ENCODE measurements at regions not wholly inside any gene's neighbourhood (a gene's known extent, or its start where the extent isn't known, plus 50 kb on each side); places are given as distances from the start of the nearest gene placed in this dataset.
"Not testable (repeated sequence)": the region's sequence is repeated elsewhere in the genome, so short reads cannot be mapped to it uniquely, and the experiment has no call there.

DNA sequence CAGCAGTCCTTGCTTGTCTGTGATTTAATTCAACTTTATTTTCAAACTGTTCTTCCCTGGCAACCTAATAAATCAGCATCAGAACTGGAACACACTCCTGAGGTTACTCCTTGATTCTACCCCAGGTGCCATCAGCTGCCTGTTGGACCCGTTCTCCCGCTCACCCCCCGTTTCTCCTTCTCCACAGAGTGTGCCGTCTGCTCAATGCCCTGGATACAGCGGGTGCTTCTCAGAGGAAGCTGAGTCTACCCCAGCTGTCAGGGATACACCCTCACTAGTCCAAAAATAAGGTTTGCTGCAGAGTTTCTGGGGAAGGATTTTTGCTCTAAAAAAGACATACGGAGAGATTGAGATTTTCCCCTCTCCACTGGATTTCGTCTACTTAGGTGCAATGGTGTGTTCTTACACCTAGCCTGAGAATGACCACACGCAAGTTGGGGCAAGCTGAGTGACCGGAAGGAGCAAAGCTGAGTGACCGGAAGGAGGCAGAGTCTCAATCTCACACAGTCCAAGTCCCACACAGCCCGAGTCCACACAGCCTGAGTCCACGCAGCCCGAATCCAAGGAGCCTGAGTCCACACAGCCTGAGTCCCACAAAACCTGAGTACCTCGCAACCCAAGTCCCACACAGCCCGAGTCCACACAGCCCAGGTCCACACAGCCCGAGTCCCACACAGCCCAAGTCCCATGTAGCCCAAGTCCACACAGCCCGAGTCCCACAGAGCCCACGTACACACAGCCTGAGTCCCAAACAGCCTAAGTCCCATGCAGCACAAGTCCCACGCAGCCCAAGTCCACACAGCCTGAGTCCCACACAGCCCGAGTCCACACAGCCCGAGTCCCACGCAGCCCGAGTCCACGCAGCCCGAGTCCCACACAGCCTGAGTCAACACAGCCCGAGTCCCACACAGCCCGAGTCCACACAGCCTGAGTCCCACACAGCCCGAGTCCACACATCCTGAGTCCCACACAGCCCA lies 58.6 kb upstream of the DACT2 start:
- H3K27me3 Mint-ChIP-seq (ENCODE audit: low read depth): peaks cover 4% of the 10 kb centered on the region; the same call in 1 of the 2 replicates
- no peak for ATAC-seq
- TF ChIP-seq ATF6 (CRISPR knock-in tag; IDR thresholded peaks at IDR 0.05) (no peak), GABPB1 (CRISPR knock-in tag; IDR thresholded peaks at IDR 0.05) (no peak), GRHL2 (CRISPR knock-in tag; IDR thresholded peaks at IDR 0.05; ENCODE audit: insufficient replicate concordance, severe bottlenecking) (no peak), TP53 (CRISPR knock-in tag; IDR thresholded peaks at IDR 0.05) (no peak)
- TF ChIP-seq, protein P1, sequence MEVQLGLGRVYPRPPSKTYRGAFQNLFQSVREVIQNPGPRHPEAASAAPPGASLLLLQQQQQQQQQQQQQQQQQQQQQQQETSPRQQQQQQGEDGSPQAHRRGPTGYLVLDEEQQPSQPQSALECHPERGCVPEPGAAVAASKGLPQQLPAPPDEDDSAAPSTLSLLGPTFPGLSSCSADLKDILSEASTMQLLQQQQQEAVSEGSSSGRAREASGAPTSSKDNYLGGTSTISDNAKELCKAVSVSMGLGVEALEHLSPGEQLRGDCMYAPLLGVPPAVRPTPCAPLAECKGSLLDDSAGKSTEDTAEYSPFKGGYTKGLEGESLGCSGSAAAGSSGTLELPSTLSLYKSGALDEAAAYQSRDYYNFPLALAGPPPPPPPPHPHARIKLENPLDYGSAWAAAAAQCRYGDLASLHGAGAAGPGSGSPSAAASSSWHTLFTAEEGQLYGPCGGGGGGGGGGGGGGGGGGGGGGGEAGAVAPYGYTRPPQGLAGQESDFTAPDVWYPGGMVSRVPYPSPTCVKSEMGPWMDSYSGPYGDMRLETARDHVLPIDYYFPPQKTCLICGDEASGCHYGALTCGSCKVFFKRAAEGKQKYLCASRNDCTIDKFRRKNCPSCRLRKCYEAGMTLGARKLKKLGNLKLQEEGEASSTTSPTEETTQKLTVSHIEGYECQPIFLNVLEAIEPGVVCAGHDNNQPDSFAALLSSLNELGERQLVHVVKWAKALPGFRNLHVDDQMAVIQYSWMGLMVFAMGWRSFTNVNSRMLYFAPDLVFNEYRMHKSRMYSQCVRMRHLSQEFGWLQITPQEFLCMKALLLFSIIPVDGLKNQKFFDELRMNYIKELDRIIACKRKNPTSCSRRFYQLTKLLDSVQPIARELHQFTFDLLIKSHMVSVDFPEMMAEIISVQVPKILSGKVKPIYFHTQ (CRISPR knock-in tag; IDR thresholded peaks at IDR 0.05): no peak
- TF ChIP-seq, protein P2, sequence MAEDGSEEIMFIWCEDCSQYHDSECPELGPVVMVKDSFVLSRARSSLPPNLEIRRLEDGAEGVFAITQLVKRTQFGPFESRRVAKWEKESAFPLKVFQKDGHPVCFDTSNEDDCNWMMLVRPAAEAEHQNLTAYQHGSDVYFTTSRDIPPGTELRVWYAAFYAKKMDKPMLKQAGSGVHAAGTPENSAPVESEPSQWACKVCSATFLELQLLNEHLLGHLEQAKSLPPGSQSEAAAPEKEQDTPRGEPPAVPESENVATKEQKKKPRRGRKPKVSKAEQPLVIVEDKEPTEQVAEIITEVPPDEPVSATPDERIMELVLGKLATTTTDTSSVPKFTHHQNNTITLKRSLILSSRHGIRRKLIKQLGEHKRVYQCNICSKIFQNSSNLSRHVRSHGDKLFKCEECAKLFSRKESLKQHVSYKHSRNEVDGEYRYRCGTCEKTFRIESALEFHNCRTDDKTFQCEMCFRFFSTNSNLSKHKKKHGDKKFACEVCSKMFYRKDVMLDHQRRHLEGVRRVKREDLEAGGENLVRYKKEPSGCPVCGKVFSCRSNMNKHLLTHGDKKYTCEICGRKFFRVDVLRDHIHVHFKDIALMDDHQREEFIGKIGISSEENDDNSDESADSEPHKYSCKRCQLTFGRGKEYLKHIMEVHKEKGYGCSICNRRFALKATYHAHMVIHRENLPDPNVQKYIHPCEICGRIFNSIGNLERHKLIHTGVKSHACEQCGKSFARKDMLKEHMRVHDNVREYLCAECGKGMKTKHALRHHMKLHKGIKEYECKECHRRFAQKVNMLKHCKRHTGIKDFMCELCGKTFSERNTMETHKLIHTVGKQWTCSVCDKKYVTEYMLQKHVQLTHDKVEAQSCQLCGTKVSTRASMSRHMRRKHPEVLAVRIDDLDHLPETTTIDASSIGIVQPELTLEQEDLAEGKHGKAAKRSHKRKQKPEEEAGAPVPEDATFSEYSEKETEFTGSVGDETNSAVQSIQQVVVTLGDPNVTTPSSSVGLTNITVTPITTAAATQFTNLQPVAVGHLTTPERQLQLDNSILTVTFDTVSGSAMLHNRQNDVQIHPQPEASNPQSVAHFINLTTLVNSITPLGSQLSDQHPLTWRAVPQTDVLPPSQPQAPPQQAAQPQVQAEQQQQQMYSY (CRISPR knock-in tag; IDR thresholded peaks at IDR 0.05): no peak
- peaks cover 16% of the 10 kb centered on the region for H3K36me3 Mint-ChIP-seq
- peaks cover under 1% of the 10 kb centered on the region for H3K4me1 Mint-ChIP-seq
- ChIA-PET POLR2A (no interaction called here), CTCF (no interaction called here)
- no peak overlapping the region for H3K4me3 Mint-ChIP-seq
- peaks cover 18% of the 10 kb centered on the region for H3K9me3 Mint-ChIP-seq
- no peak for DNase-seq (ENCODE audit: low spot score)
- H3K27ac Mint-ChIP-seq: no peak overlapping the region

GRCh38 chr6:168379579-168379978 lies 60.0 kb upstream of the DACT2 start:
- H3K4me1 Mint-ChIP-seq; ATAC-seq; H3K27ac Mint-ChIP-seq; CTCF ChIA-PET; H3K4me3 Mint-ChIP-seq; DNase-seq (ENCODE audit: low spot score); H3K27me3 Mint-ChIP-seq (ENCODE audit: low read depth); POLR2A ChIA-PET: not testable (repeated sequence)
- peaks cover 16% of the 10 kb centered on the region for H3K36me3 Mint-ChIP-seq
- H3K9me3 Mint-ChIP-seq: peaks cover 27% of the 10 kb centered on the region

DNA sequence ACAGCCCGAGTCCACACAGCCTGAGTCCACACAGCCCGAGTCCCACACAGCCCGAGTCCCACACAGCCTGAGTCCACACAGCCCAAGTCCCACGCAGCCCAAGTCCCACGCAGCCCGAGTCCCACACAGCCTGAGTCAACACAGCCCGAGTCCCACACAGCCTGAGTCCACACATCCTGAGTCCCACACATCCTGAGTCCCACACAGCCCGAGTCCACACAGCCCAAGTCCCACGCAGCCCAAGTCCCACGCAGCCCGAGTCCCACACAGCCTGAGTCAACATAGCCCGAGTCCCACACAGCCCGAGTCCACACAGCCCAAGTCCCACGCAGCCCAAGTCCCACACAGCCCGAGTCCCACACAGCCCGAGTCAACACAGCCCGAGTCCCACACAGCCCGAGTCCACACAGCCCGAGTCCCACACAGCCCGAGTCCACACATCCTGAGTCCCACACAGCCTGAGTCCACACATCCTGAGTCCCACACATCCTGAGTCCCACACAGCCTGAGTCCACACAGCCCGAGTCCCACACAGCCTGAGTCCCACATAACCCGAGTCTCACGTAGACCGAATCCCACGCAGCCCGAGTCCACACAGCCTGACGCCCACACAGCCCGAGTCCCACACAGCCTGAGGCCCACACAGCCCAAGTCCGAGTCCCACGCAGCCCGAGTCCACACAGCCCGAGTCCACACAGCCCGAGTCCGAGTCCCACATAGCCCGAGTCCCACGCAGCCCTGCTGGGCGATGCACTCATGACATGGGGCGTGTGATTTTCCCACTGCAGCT lies 60.6 kb upstream of the SMOC2 start:
- H3K4me1 Mint-ChIP-seq; H3K27ac Mint-ChIP-seq; CTCF ChIA-PET; H3K4me3 Mint-ChIP-seq; POLR2A ChIA-PET; DNase-seq (ENCODE audit: low spot score); H3K27me3 Mint-ChIP-seq (ENCODE audit: low read depth); ATAC-seq: not testable (repeated sequence)
- H3K9me3 Mint-ChIP-seq: peaks cover 27% of the 10 kb centered on the region
- peaks cover 16% of the 10 kb centered on the region for H3K36me3 Mint-ChIP-seq
